ENCODE measurements at regions not wholly inside any gene's neighbourhood (a gene's known extent, or its start where the extent isn't known, plus 50 kb on each side); places are given as distances from the start of the nearest gene placed in this dataset.

DNA sequence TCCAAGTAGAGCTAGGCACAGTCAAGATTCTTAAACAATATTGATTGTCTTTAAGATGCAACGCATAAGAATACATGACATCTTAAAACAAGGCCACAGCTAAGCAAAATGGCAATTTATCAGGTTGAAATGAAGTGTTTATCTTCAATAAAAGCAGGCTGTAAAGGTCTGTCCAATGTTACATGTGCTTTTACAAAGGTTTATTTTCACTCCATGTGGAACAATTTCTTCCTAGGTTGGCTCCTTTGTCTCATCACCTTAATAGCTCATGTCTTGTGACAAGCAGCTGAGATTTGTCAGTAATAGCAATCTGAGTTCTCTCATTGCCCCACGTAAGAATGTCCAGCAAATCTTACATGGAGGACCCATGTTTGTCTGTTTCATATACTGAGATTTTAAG, 437.6 kb downstream of the GPAM start (continued):
- TF ChIP-seq ARID4B (CRISPR knock-in tag; IDR thresholded peaks at IDR 0.05; ENCODE audit: borderline replicate concordance) (no peak), FOXP4 (CRISPR knock-in tag; IDR thresholded peaks at IDR 0.05) (no peak), FOXK1 (CRISPR knock-in tag; IDR thresholded peaks at IDR 0.05) (no peak)
- TF ChIP-seq, protein P1, sequence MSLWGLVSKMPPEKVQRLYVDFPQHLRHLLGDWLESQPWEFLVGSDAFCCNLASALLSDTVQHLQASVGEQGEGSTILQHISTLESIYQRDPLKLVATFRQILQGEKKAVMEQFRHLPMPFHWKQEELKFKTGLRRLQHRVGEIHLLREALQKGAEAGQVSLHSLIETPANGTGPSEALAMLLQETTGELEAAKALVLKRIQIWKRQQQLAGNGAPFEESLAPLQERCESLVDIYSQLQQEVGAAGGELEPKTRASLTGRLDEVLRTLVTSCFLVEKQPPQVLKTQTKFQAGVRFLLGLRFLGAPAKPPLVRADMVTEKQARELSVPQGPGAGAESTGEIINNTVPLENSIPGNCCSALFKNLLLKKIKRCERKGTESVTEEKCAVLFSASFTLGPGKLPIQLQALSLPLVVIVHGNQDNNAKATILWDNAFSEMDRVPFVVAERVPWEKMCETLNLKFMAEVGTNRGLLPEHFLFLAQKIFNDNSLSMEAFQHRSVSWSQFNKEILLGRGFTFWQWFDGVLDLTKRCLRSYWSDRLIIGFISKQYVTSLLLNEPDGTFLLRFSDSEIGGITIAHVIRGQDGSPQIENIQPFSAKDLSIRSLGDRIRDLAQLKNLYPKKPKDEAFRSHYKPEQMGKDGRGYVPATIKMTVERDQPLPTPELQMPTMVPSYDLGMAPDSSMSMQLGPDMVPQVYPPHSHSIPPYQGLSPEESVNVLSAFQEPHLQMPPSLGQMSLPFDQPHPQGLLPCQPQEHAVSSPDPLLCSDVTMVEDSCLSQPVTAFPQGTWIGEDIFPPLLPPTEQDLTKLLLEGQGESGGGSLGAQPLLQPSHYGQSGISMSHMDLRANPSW (CRISPR knock-in tag; conservative IDR thresholded peaks at IDR 0.05; ENCODE audit: low read depth) = no peak

GRCh38 chr10:111747751-111748150, 435.8 kb downstream of the GPAM start:
- no peak for TF ChIP-seq ZSCAN18 (CRISPR knock-in tag; IDR thresholded peaks at IDR 0.05)
- TF ChIP-seq ESRRA (CRISPR knock-in tag; IDR thresholded peaks at IDR 0.05; ENCODE audit: borderline replicate concordance) = no peak
- no peak for TF ChIP-seq E2F1 (CRISPR knock-in tag; IDR thresholded peaks at IDR 0.05)
- TF ChIP-seq ZNF671 (CRISPR knock-in tag; IDR thresholded peaks at IDR 0.05) = no peak
- no peak for TF ChIP-seq RELA (CRISPR knock-in tag; IDR thresholded peaks at IDR 0.05; ENCODE audit: borderline replicate concordance)
- TF ChIP-seq PREB (CRISPR knock-in tag; IDR thresholded peaks at IDR 0.05; ENCODE audit: borderline replicate concordance) = no peak
- TF ChIP-seq, protein P2, sequence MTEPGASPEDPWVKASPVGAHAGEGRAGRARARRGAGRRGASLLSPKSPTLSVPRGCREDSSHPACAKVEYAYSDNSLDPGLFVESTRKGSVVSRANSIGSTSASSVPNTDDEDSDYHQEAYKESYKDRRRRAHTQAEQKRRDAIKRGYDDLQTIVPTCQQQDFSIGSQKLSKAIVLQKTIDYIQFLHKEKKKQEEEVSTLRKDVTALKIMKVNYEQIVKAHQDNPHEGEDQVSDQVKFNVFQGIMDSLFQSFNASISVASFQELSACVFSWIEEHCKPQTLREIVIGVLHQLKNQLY (CRISPR knock-in tag; IDR thresholded peaks at IDR 0.05) = no peak
- TF ChIP-seq ZNF317 (CRISPR knock-in tag; IDR thresholded peaks at IDR 0.05; ENCODE audit: borderline replicate concordance, low read depth) = no peak
- TF ChIP-seq ZNF425 (CRISPR knock-in tag; conservative IDR thresholded peaks at IDR 0.05) = no peak
- no peak for TF ChIP-seq MAX (CRISPR knock-in tag; IDR thresholded peaks at IDR 0.05)
- no peak for TF ChIP-seq CTCF (IDR thresholded peaks at IDR 0.05)
- H3K4me1 Mint-ChIP-seq = no peaks in the 10 kb centered on the region
- H3K36me3 Mint-ChIP-seq = no peaks in the 10 kb centered on the region
- no peak overlapping the region for H3K27ac Mint-ChIP-seq
- no peak for DNase-seq (ENCODE audit: low spot score)
- no peak for ATAC-seq
- no peak overlapping the region for H3K4me3 Mint-ChIP-seq
- no peaks in the 10 kb centered on the region for H3K27me3 Mint-ChIP-seq (ENCODE audit: low read depth)
- CTCF ChIA-PET = no interaction called here
- POLR2A ChIA-PET = interaction anchor here (0.7 kb wide), 1 partner anchor 344 kb away, joined by 3 read pairs; no protein-coding TSS in a partner anchor
- no peaks in the 10 kb centered on the region for H3K9me3 Mint-ChIP-seq

Measured in WTC11 (cell line).